Caco-2 (cell line): ENCODE measurements at regions not wholly inside any gene's neighbourhood (a gene's known extent, or its start where the extent isn't known, plus 50 kb on each side); places are given as distances from the start of the nearest gene placed in this dataset.

Source experiments
- BruUV-seq: library from RNA; stranded (reverse); fragments of 400-500 nt; replicated peaks from 2 replicates; lab custom pipeline; 2021; lab: Mats Ljungman, UMichigan
- CTCF ChIA-PET: fragments of 300-600 bp; sonication (Branson Sonifier 250); formaldehyde crosslinking; loops from one replicate; lab custom pipeline; 2022; ENCODE audit warnings: antibody characterized with exemption; lab: Charles Lee
- POLR2A ChIA-PET: fragments of 300-600 bp; sonication (Branson Sonifier 250); formaldehyde crosslinking; loops from one replicate; lab custom pipeline; 2022; ENCODE audit warnings: antibody characterized with exemption; lab: Charles Lee
- DNase-seq, 2 experiments: peaks; one replicate each; pipeline versions ENCODE4 v3.0.0 to v3.0.0-alpha.2; 2020 to 2022
- H3K27me3 ChIP-seq: replicated peaks from 2 replicates; pipeline ENCODE4 v1.6.0; 2011; ENCODE audit warnings: low read length; ENCODE audit not compliant: control insufficient read depth, insufficient read depth
- H3K36me3 ChIP-seq: 2 replicates; pipeline ENCODE4 v1.5.1; 2011; ENCODE audit warnings: low read length; ENCODE audit not compliant: control insufficient read depth, insufficient read depth
- H3K4me1 ChIP-seq: fragments of 250-450 bp; sonication (Bioruptor Pico); 2 replicates; pipeline ENCODE4 v1.5.1; 2020; ENCODE audit warnings: mild to moderate bottlenecking
- H3K4me3 ChIP-seq: 2 replicates; pipeline ENCODE4 v1.5.1; 2011; ENCODE audit warnings: low read depth, mild to moderate bottlenecking, control low read depth, low read length
- H3K9me3 ChIP-seq: fragments of 250-450 bp; sonication (Bioruptor Pico); 2 replicates; pipeline ENCODE4 v1.5.1; 2020; ENCODE audit warnings: mild to moderate bottlenecking, moderate library complexity
- H3K27ac Mint-ChIP-seq: one replicate; pipeline ENCODE4 v1.8.0; 2022; ENCODE audit warnings: mixed read lengths; ENCODE audit not compliant: unreplicated experiment
- H3K27me3 Mint-ChIP-seq: one replicate; pipeline ENCODE4 v1.8.0; 2022; ENCODE audit warnings: mixed read lengths; ENCODE audit not compliant: insufficient read depth, unreplicated experiment
- H3K36me3 Mint-ChIP-seq: one replicate; pipeline ENCODE4 v1.8.0; 2022; ENCODE audit warnings: mild to moderate bottlenecking, mixed read lengths; ENCODE audit not compliant: insufficient read depth, unreplicated experiment
- H3K4me1 Mint-ChIP-seq: one replicate; pipeline ENCODE4 v1.8.0; 2022; ENCODE audit warnings: low read depth, mixed read lengths; ENCODE audit not compliant: unreplicated experiment
- H3K4me3 Mint-ChIP-seq: one replicate; pipeline ENCODE4 v1.8.0; 2022; ENCODE audit warnings: mild to moderate bottlenecking, moderate library complexity, mixed read lengths; ENCODE audit not compliant: unreplicated experiment
- H3K9me3 Mint-ChIP-seq: one replicate; pipeline ENCODE4 v1.8.0; 2022; ENCODE audit warnings: mixed read lengths; ENCODE audit not compliant: unreplicated experiment
- intact Hi-C: fragments of 100-400 bp; cut with micrococcal nuclease; formaldehyde crosslinking; loops from one replicate; pipeline ENCODE4 v1.10.0; 2022; ENCODE audit not compliant: unreplicated experiment
- TF ChIP-seq, protein P1 (sequence below), 2 experiments: fragments of 200-600 bp in 1 of 2; IDR thresholded peaks; 1 replicate in 1 of 2; 2 replicates in 1 of 2; pipeline versions ENCODE4 v1.5.1 to v1.8.0; 2011 to 2022; ENCODE audit warnings: antibody characterized with exemption in 1 of 2, control low read depth in 1 of 2, inconsistent platforms in 1 of 2, low read depth in 1 of 2, low read length in 1 of 2, mild to moderate bottlenecking in 1 of 2, moderate library complexity in 1 of 2; ENCODE audit not compliant: insufficient read depth in 1 of 2, severe bottlenecking in 1 of 2, unreplicated experiment in 1 of 2

DNA sequence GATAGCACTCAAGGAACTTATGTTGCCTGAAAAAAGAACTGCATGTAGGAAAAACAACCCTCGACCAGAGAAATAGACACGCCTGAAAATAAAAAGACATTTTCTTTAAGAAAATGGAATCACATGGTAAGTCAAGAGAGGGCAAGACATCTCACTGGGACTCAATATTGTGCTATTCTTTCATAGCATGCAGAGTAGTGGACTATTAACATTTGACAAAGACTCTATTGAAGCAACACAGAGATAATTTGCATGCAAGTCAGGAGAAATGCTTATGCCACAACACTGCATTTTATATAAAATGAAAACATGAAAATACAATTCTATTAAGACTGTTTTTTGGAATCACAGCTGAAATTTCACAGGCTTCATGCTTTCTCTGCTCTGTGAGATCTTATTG is 77.9 kb upstream of the RHOBTB1 start:
- Histone ChIP-seq H3K36me3 (no peaks in the 10 kb centered on the region), H3K4me3 (no peak overlapping the region), H3K9me3 (no peaks in the 10 kb centered on the region), H3K4me1 (no peaks in the 10 kb centered on the region), H3K27me3 (no peaks in the 10 kb centered on the region; the same call in 1 of the 2 replicates)
- H3K27me3 Mint-ChIP-seq: peaks cover 6% of the 10 kb centered on the region
- no peak for DNase-seq
- no peaks in the 10 kb centered on the region for H3K4me1 Mint-ChIP-seq
- H3K9me3 Mint-ChIP-seq: peaks cover 10% of the 10 kb centered on the region
- TF ChIP-seq, protein P1, sequence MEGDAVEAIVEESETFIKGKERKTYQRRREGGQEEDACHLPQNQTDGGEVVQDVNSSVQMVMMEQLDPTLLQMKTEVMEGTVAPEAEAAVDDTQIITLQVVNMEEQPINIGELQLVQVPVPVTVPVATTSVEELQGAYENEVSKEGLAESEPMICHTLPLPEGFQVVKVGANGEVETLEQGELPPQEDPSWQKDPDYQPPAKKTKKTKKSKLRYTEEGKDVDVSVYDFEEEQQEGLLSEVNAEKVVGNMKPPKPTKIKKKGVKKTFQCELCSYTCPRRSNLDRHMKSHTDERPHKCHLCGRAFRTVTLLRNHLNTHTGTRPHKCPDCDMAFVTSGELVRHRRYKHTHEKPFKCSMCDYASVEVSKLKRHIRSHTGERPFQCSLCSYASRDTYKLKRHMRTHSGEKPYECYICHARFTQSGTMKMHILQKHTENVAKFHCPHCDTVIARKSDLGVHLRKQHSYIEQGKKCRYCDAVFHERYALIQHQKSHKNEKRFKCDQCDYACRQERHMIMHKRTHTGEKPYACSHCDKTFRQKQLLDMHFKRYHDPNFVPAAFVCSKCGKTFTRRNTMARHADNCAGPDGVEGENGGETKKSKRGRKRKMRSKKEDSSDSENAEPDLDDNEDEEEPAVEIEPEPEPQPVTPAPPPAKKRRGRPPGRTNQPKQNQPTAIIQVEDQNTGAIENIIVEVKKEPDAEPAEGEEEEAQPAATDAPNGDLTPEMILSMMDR (IDR thresholded peaks at IDR 0.05; ENCODE audit: insufficient read depth in 1 of 2, low read depth in 1 of 2, low read length in 1 of 2, severe bottlenecking in 1 of 2, unreplicated experiment in 1 of 2): no peak
- intact Hi-C loops: no loop called here
- H3K4me3 Mint-ChIP-seq: no peak overlapping the region
- ChIA-PET POLR2A (no interaction called here), CTCF (interaction anchor here (1.0 kb wide), 1 partner anchor 9 kb away, joined by 3 read pairs; no protein-coding TSS in a partner anchor)
- BruUV-seq: no TSS peak
- no peaks in the 10 kb centered on the region for H3K36me3 Mint-ChIP-seq
- H3K27ac Mint-ChIP-seq: no peak overlapping the region

DNA sequence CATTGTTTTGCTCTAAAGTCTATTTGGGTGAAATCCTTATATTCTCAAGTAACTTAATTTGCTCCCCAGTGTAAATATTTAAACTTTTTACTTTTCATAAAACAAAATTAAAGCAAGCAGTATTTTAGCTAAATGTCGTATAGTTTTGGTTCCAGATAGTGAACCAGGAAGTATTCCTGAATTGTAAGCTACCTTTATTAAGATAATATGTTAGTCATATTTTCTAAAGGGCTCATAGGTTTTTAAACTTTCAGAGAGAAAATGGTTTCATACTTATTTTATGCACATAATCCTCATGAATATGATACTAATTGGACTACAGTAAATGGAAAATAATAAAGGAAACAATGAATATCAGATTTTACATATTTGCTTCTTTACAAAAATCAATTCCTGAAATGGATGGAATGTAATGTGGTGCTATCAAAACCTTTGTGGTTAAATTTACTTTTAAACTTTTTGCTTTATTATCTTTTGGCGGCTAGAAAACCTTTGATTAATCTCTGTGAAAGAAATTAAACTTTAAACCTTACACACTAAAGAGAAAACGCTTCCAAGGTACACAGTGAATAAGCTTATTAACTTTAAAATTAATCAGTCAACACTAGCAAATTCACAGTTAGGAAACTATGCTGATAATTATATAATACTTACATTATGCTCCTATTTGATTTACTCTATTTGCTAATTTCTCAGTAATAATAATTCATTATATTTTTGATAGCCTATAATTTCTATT is 76.6 kb upstream of the RHOBTB1 start:
- peaks cover 7% of the 10 kb centered on the region for H3K4me1 Mint-ChIP-seq
- ChIA-PET CTCF (no interaction called here), POLR2A (interaction anchor here (0.6 to 0.7 kb wide), 2 partner anchors 84 to 378 kb away, joined by 3 read pairs; no protein-coding TSS in a partner anchor)
- H3K36me3 Mint-ChIP-seq: no peaks in the 10 kb centered on the region
- Histone ChIP-seq H3K27me3 (no peaks in the 10 kb centered on the region; the same call in 1 of the 2 replicates), H3K36me3 (no peaks in the 10 kb centered on the region), H3K4me1 (0 out of 2 replicates have a peak, but pooled peaks cover 6% of the 10 kb centered on the region), H3K9me3 (no peaks in the 10 kb centered on the region), H3K4me3 (no peak overlapping the region)
- H3K27me3 Mint-ChIP-seq: peaks cover 6% of the 10 kb centered on the region
- no peak overlapping the region for H3K27ac Mint-ChIP-seq
- H3K4me3 Mint-ChIP-seq: no peak overlapping the region
- H3K9me3 Mint-ChIP-seq: peaks cover 10% of the 10 kb centered on the region
- no TSS peak for BruUV-seq
- DNase-seq: no peak
- TF ChIP-seq, protein P1 (IDR thresholded peaks at IDR 0.05; ENCODE audit: insufficient read depth in 1 of 2, low read depth in 1 of 2, low read length in 1 of 2, severe bottlenecking in 1 of 2, unreplicated experiment in 1 of 2): no peak
- intact Hi-C loops: no loop called here

DNA sequence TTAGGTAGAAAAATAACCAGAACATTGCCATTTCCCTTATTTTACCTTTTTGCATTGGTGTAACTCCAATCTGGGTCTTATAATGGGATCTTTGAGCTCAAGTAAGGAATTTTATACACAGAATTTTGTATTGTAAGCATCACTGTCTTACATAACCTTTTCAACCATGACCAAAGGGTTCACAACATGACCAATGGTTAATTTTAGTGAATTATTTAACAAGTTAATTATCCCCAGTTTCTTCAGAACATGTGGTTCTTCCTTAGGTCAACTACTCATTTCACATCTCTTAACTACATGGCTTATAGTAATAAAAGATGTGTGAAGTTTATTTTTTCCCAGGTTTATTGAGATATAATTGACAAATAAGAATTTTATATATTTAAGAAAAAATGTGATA is 74.2 kb upstream of the RHOBTB1 start:
- no TSS peak for BruUV-seq
- Histone ChIP-seq H3K4me1 (0 out of 2 replicates have a peak, but pooled peaks cover 6% of the 10 kb centered on the region), H3K27me3 (no peaks in the 10 kb centered on the region; the same call in 1 of the 2 replicates), H3K4me3 (no peak overlapping the region), H3K9me3 (no peaks in the 10 kb centered on the region), H3K36me3 (no peaks in the 10 kb centered on the region)
- H3K27me3 Mint-ChIP-seq: peaks cover 3% of the 10 kb centered on the region
- H3K36me3 Mint-ChIP-seq: no peaks in the 10 kb centered on the region
- no peak overlapping the region for H3K4me3 Mint-ChIP-seq
- ChIA-PET POLR2A (no interaction called here), CTCF (no interaction called here)
- TF ChIP-seq, protein P1 (IDR thresholded peaks at IDR 0.05; ENCODE audit: insufficient read depth in 1 of 2, low read depth in 1 of 2, low read length in 1 of 2, severe bottlenecking in 1 of 2, unreplicated experiment in 1 of 2): no peak
- DNase-seq: no peak
- H3K4me1 Mint-ChIP-seq: peaks cover 12% of the 10 kb centered on the region
- H3K9me3 Mint-ChIP-seq: peaks cover 10% of the 10 kb centered on the region
- intact Hi-C loops: loop anchor here (5.0 kb wide), 1 partner anchor 264 kb away; no protein-coding TSS in a partner anchor
- H3K27ac Mint-ChIP-seq: no peak overlapping the region
